Stimulated activated CD4-positive, alpha-beta T cell treated with anti-CD3 and anti-CD28 coated beads, Interleukin-4, amount 100 ng/mL, for 48 hours (primary cell): ENCODE measurements at regions not wholly inside any gene's neighbourhood (a gene's known extent, or its start where the extent isn't known, plus 50 kb on each side); places are given as distances from the start of the nearest gene placed in this dataset.

Source experiments
- DNase-seq, 2 donors: peaks; one replicate each; pipeline ENCODE4 v3.0.0-alpha.2; 2020; ENCODE audit warnings: low read depth in 2 of 2

- no peak for DNase-seq
Observed at GRCh38 chr2:57509189-57509588, 537.4 kb upstream of the VRK2 start.

- no peak for DNase-seq
Observed at GRCh38 chr2:57510704-57511103, 535.9 kb upstream of the VRK2 start.

- DNase-seq = no peak
Observed at GRCh38 chr2:57515366-57515765, 531.2 kb upstream of the VRK2 start.

- DNase-seq = no peak
Observed at GRCh38 chr2:57516698-57517340, 529.8 kb upstream of the VRK2 start.

GRCh38 chr2:57523304-57523703, 523.3 kb upstream of the VRK2 start:
- no peak for DNase-seq

GRCh38 chr2:57527685-57528084, 518.9 kb upstream of the VRK2 start:
- no peak for DNase-seq

- DNase-seq = no peak
Observed at GRCh38 chr2:57528499-57528898, 518.1 kb upstream of the VRK2 start.

GRCh38 chr2:57534358-57534757, 512.2 kb upstream of the VRK2 start:
- no peak for DNase-seq

- DNase-seq = no peak
Observed at GRCh38 chr2:57536535-57537231, 509.9 kb upstream of the VRK2 start.

GRCh38 chr2:57539761-57540160, 506.8 kb upstream of the VRK2 start:
- no peak for DNase-seq

GRCh38 chr2:57542081-57542480, 504.5 kb upstream of the VRK2 start:
- DNase-seq = no peak

- DNase-seq = no peak
Observed at GRCh38 chr2:57543211-57543610, 503.4 kb upstream of the VRK2 start.

GRCh38 chr2:57544624-57545023, 502.0 kb upstream of the VRK2 start:
- DNase-seq = no peak

GRCh38 chr2:57546478-57546877, 500.1 kb upstream of the VRK2 start:
- DNase-seq = no peak

- DNase-seq = no peak
Observed at GRCh38 chr2:57549642-57550102, 496.9 kb upstream of the VRK2 start.

- no peak for DNase-seq
Observed at GRCh38 chr2:57550912-57551311, 495.7 kb upstream of the VRK2 start.

GRCh38 chr2:57552885-57553284, 493.7 kb upstream of the VRK2 start:
- DNase-seq = no peak

- DNase-seq = no peak
Observed at GRCh38 chr2:57554348-57554747, 492.3 kb upstream of the VRK2 start.

GRCh38 chr2:57558312-57558711, 488.3 kb upstream of the VRK2 start:
- no peak for DNase-seq

- no peak for DNase-seq
Observed at GRCh38 chr2:57562495-57562894, 484.1 kb upstream of the VRK2 start.

- DNase-seq = no peak
Observed at GRCh38 chr2:57563015-57563414, 483.6 kb upstream of the VRK2 start.

GRCh38 chr2:57567245-57567644, 479.4 kb upstream of the VRK2 start:
- no peak for DNase-seq

GRCh38 chr2:57569396-57569795, 477.2 kb upstream of the VRK2 start:
- no peak for DNase-seq

GRCh38 chr2:57570961-57571360, 475.6 kb upstream of the VRK2 start:
- DNase-seq = no peak
